ENCODE measurements at regions not wholly inside any gene's neighbourhood (a gene's known extent, or its start where the extent isn't known, plus 50 kb on each side); places are given as distances from the start of the nearest gene placed in this dataset.

DNA sequence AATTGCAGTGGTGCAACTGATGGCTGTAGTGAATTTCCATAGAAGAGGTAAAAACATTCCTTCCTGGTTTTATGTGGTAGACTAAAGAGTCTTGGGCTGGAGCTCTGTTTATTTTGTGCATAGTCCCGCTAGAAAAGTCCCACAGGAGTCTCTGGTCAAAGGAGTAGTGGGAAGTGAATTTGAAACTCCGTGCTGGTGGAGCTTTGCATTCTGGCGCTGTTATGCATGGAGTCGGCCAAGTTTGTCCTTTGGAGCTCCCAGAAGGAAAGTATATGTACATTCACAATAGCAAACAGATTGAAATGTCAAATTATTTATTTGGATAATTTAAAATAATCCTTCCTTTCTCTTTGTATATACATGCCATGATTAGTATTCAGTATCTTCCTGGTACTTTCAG is 296.5 kb downstream of the LMO7 start:
- no peak for TF ChIP-seq POLR2A (IDR thresholded peaks at IDR 0.05; ENCODE audit: low read depth, low read length)
- no peak for TF ChIP-seq POLR2AphosphoS5 (IDR thresholded peaks at IDR 0.05; ENCODE audit: low read depth, low read length)
- no peak for TF ChIP-seq TAF1 (IDR thresholded peaks at IDR 0.05; ENCODE audit: low read depth, low read length)
- TF ChIP-seq SPI1 (IDR thresholded peaks at IDR 0.05; ENCODE audit: low read depth, low read length) = no peak
